ENCODE measurements at regions not wholly inside any gene's neighbourhood (a gene's known extent, or its start where the extent isn't known, plus 50 kb on each side); places are given as distances from the start of the nearest gene placed in this dataset.
A peak's percentile ranks its signal among the peaks of the same experiment; 100 is the strongest.
"Not testable (repeated sequence)": the region's sequence is repeated elsewhere in the genome, so short reads cannot be mapped to it uniquely, and the experiment has no call there.

DNA sequence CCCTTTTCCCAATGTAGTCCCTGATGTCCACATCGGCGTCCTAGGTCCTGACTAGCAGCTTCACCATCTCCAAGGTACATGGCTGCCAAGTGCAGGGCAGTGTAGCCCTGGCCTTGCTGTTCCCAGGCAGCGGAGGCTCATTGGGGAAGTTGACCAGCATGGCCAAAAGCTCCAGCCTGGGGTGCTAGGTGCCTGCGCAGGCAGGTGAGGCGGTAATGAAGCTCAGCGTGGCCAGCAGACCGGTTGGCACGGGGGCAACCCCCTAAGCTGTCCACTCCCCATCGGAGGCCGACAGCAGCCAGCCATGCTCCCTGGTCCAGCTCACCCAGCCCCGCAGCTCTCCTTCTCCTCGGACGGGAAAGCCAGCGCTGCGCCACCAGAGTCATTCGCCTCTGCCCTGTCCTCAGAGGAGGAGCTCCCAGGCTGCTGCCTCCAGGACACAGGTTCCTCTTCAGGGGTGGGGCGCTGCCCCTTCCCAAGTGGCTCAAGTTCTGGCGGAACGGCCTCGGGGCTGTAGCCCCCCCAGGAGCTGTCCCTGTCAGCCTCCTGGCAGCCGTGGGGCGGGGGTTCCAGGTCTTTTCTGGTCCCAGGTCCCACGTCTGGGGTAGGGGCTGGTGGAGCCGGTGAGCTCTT is 1218.2 kb downstream of the FOXD4L5 start:
- FAIRE-seq (no peak), DNase-seq (ENCODE audit: low read depth) (no peak)
- TF ChIP-seq, protein P1, sequence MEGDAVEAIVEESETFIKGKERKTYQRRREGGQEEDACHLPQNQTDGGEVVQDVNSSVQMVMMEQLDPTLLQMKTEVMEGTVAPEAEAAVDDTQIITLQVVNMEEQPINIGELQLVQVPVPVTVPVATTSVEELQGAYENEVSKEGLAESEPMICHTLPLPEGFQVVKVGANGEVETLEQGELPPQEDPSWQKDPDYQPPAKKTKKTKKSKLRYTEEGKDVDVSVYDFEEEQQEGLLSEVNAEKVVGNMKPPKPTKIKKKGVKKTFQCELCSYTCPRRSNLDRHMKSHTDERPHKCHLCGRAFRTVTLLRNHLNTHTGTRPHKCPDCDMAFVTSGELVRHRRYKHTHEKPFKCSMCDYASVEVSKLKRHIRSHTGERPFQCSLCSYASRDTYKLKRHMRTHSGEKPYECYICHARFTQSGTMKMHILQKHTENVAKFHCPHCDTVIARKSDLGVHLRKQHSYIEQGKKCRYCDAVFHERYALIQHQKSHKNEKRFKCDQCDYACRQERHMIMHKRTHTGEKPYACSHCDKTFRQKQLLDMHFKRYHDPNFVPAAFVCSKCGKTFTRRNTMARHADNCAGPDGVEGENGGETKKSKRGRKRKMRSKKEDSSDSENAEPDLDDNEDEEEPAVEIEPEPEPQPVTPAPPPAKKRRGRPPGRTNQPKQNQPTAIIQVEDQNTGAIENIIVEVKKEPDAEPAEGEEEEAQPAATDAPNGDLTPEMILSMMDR (IDR thresholded peaks at IDR 0.05; ENCODE audit: insufficient read depth, low read length, severe bottlenecking), result no peak
- Histone ChIP-seq H3K27me3 (ENCODE audit: control insufficient read depth, insufficient read depth, low read length) (no peaks in the 10 kb centered on the region), H3K4me3 (ENCODE audit: low read depth, low read length) (no peak overlapping the region), H3K36me3 (ENCODE audit: control insufficient read depth, insufficient read depth, low read length) (no peaks in the 10 kb centered on the region)

DNA sequence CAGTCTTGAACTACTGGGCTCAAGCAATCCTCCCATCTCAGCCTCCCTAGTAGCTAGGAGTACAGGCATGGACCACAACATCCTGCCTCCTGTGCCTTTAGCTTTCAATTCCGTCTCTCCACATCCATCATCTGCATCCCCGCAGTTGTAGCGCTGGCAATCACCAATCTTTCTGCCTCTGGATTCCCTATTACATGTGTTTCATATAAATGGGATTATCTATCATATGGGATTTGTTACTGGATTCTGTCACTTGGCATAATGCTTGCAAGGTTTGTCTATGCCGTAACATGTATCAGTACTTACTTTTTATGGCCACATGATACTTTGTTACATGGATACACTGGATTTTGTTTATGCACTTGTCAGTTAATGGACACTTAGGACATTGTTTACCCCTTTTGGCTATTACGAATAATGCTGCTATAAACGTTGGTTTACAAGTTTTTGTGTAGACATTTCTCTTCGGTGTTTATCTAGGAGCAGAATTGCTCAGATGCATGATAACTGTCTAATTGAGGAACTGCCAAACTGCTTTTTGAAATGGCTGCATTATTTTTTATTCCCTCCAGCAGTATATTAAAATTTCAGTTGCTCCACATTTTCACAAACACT is 1223.9 kb downstream of the FOXD4L5 start:
- DNase-seq (ENCODE audit: low read depth) (no peak), FAIRE-seq (no peak)
- H3K4me3 ChIP-seq (ENCODE audit: low read depth, low read length), result no peak overlapping the region
- no peaks in the 10 kb centered on the region for H3K27me3 ChIP-seq (ENCODE audit: control insufficient read depth, insufficient read depth, low read length)
- TF ChIP-seq, protein P1 (IDR thresholded peaks at IDR 0.05; ENCODE audit: insufficient read depth, low read length, severe bottlenecking), result no peak
- no peaks in the 10 kb centered on the region for H3K36me3 ChIP-seq (ENCODE audit: control insufficient read depth, insufficient read depth, low read length)

DNA sequence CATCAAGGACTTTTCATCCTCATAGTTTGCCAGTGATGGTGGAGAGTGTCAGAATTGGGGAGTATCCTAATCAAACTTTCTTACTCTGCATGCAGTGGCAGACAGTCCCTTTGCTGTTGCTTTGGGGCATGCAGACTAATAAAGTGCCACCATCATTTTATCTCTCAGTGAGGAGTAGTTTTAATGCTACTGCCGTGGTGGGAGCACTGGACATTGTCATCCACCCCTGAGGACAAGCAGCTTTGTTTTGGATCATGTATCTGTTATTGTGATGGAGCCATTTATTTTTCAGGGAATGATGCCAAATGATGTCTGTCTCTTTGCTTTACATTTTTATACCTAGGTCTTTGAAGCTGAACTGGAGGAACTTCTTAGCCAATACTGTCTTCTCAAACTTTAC is 1226.9 kb downstream of the FOXD4L5 start:
- FAIRE-seq; H3K27me3 ChIP-seq (ENCODE audit: control insufficient read depth, insufficient read depth, low read length); H3K4me3 ChIP-seq (ENCODE audit: low read depth, low read length); H3K36me3 ChIP-seq (ENCODE audit: control insufficient read depth, insufficient read depth, low read length); DNase-seq (ENCODE audit: low read depth): not testable (repeated sequence)

DNA sequence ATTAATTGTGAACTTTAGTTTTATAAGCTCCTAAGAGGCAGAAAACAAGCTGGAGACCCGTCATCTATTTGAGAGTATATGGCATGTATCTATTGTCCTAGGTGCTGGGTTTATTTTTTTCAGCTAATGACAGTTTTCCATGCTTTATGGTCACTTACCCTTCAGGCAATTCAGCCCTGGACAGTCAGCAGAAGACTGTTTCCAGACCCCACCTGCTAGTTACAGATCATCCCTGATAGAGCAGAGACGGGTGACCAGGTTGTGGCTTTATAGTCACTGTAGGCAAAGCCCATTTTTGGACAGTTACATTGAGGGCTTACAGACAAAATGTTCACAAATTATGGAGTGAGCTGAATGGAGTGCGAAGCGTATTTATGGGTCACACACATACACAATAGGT is 1227.5 kb downstream of the FOXD4L5 start:
- no peak for FAIRE-seq
- Histone ChIP-seq H3K4me3 (ENCODE audit: low read depth, low read length) (no peak overlapping the region), H3K36me3 (ENCODE audit: control insufficient read depth, insufficient read depth, low read length) (no peaks in the 10 kb centered on the region), H3K27me3 (ENCODE audit: control insufficient read depth, insufficient read depth, low read length) (no peaks in the 10 kb centered on the region)
- TF ChIP-seq, protein P1 (IDR thresholded peaks at IDR 0.05; ENCODE audit: insufficient read depth, low read length, severe bottlenecking), result no peak
- no peak for DNase-seq (ENCODE audit: low read depth)

DNA sequence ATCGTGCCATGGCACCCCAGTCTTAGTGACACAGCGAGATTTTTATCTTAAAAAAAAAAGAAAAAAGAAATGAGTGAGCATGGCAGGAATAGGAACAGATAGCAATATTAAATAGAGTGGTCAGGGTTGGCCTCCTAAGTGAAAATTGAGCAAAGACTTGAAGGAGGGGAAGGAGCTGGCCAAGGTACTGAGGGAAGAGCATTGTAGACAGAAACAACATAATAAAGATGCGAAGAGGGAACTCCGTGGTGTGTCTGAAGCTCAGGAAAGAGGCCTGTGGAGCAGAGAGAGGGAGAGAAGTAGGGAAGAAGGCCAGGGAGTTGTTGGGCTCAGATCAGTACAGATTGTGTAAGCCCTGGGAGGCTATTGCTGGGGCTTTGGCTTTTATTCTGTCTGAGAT is 1256.1 kb downstream of the FOXD4L5 start:
- not testable (repeated sequence) for H3K36me3 ChIP-seq (ENCODE audit: control insufficient read depth, insufficient read depth, low read length); H3K27me3 ChIP-seq (ENCODE audit: control insufficient read depth, insufficient read depth, low read length); H3K4me3 ChIP-seq (ENCODE audit: low read depth, low read length); DNase-seq (ENCODE audit: low read depth); FAIRE-seq

DNA sequence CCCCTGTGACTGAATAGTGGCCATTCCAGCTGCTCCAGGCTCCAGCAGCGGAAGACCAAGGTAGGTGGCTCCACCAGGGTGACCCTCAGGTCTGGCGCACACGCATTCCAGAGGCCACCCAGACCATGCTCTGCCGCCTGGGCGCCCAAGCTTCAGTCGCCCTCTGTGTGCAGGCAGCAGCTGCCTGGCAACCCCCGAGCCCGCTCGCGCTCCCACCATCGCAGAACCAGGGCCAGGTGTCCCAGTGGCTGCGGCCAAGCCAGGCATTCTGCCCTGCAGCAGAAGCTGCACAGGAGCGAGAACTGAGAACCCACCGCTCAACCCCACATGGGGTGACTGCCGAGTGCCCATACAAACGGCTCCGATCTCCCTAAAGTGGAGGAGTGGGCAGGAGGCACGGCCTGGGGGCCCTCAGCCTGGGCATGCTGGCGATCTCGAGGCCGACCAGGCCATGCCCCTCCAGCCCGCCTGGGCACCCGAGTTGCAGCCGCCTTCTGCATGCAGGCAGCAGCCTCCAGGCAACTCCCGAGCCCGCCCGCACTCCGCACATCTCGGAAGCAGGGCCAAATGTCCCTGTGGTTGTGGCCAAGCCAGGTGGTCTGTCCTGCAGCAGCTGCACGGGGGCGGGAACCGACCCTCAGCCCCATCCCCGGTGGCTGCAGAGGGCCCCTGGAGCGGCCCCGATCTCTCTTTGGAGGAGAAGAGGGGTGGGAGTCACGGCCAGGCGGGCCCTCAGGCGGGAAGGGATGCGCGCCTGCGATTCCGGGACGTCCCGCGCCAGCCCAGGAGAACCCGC is 1264.1 kb downstream of the FOXD4L5 start:
- not testable (repeated sequence) for H3K36me3 ChIP-seq (ENCODE audit: control insufficient read depth, insufficient read depth, low read length); DNase-seq (ENCODE audit: low read depth); H3K4me3 ChIP-seq (ENCODE audit: low read depth, low read length); FAIRE-seq; H3K27me3 ChIP-seq (ENCODE audit: control insufficient read depth, insufficient read depth, low read length)

DNA sequence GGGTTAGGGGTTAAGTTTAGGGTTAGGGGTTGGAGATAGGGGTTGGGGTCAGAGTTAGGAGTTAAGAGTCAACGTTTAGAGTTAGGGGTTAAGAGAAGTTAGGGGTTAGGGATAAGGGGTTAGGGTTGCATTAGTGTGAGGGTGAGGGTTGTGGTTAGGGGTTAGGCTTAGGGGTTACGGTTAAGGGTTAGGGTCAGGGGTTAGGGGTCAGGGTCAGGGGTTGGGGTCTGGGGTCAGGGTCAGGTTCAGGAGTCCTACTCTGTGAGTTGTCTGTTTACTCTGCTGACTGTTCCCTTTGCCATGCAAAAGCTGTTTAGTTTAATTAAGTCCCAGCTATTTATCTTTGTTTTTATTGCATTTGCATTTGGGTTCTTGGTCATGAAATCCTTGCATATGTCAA is 1267.3 kb downstream of the FOXD4L5 start:
- DNase-seq (ENCODE audit: low read depth); H3K4me3 ChIP-seq (ENCODE audit: low read depth, low read length); H3K27me3 ChIP-seq (ENCODE audit: control insufficient read depth, insufficient read depth, low read length); FAIRE-seq; H3K36me3 ChIP-seq (ENCODE audit: control insufficient read depth, insufficient read depth, low read length): not testable (repeated sequence)

DNA sequence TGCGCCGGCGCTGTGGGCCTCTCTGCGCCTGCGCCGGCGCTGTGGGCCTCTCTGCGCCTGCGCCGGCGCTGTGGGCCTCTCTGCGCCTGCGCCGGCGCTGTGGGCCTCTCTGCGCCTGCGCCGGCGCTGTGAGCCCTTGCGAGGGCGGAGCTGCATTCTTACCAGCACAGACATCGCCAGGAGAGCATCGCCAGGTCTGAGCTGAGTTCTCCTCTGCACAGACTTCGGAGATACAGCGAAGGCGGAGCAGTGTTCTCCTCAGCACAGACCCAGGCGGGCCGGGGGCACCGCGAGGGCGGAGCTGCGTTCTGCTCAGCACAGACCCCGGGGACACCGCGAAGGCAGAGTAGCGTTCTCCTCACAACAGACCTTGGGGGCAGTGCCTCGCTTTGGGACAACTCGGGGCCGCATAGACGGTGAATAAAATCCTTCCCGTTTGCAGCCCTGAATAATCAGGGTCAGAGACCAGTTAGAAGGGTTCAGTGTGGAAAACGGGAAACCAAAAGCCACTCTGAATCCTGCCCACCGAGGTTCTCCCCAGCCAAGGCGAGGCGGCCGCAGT is 1268.1 kb downstream of the FOXD4L5 start:
- FAIRE-seq; H3K27me3 ChIP-seq (ENCODE audit: control insufficient read depth, insufficient read depth, low read length); H3K4me3 ChIP-seq (ENCODE audit: low read depth, low read length); DNase-seq (ENCODE audit: low read depth); H3K36me3 ChIP-seq (ENCODE audit: control insufficient read depth, insufficient read depth, low read length): not testable (repeated sequence)

DNA sequence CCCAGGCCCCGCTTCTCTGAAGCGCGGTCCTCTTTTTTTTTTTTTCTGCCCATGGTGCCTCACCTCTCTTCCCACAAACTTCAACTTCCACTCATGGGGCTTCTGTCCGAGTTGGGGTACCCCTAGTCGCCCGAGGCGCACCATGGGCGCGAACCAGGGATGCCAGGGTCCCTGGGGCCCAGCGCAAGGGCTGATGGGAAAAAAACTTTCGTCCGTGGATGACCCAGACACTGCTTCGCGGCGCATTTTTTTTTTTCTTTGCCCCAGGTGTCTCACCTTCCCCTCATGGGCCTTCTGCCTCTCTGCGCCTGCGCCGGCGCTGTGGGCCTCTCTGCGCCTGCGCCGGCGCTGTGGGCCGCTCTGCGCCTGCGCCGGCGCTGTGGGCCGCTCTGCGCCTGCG is 1268.8 kb downstream of the FOXD4L5 start:
- FAIRE-seq; DNase-seq (ENCODE audit: low read depth): not testable (repeated sequence)
- H3K4me3 ChIP-seq (ENCODE audit: low read depth, low read length), result peak overlapping the region; percentile 6

More for the DNA sequence above, 1268.8 kb downstream of the FOXD4L5 start:
- H3K36me3 ChIP-seq (ENCODE audit: control insufficient read depth, insufficient read depth, low read length); H3K27me3 ChIP-seq (ENCODE audit: control insufficient read depth, insufficient read depth, low read length): not testable (repeated sequence)
